ENCODE measurements at regions not wholly inside any gene's neighbourhood (a gene's known extent, or its start where the extent isn't known, plus 50 kb on each side); places are given as distances from the start of the nearest gene placed in this dataset.

- DNase-seq (no peak), ATAC-seq (no peak)
- no peak overlapping the region for H3K27ac ChIP-seq
- H3K9me3 ChIP-seq, result no peaks in the 10 kb centered on the region
- no peak overlapping the region for H3K4me3 ChIP-seq
- intact Hi-C loops (cut with DNase I), result loop anchor here (5.0 kb wide), 1 partner anchor 868 kb away; no protein-coding TSS in a partner anchor
- no peaks in the 10 kb centered on the region for H3K27me3 ChIP-seq (ENCODE audit: low read depth)
- TF ChIP-seq, protein P1, sequence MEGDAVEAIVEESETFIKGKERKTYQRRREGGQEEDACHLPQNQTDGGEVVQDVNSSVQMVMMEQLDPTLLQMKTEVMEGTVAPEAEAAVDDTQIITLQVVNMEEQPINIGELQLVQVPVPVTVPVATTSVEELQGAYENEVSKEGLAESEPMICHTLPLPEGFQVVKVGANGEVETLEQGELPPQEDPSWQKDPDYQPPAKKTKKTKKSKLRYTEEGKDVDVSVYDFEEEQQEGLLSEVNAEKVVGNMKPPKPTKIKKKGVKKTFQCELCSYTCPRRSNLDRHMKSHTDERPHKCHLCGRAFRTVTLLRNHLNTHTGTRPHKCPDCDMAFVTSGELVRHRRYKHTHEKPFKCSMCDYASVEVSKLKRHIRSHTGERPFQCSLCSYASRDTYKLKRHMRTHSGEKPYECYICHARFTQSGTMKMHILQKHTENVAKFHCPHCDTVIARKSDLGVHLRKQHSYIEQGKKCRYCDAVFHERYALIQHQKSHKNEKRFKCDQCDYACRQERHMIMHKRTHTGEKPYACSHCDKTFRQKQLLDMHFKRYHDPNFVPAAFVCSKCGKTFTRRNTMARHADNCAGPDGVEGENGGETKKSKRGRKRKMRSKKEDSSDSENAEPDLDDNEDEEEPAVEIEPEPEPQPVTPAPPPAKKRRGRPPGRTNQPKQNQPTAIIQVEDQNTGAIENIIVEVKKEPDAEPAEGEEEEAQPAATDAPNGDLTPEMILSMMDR (IDR thresholded peaks at IDR 0.05), result no peak
- H3K4me1 ChIP-seq, result no peaks in the 10 kb centered on the region
- no peaks in the 10 kb centered on the region for H3K36me3 ChIP-seq
Observed at GRCh38 chr7:112554591-112554990, 73.8 kb downstream of the LSMEM1 start.

DNA sequence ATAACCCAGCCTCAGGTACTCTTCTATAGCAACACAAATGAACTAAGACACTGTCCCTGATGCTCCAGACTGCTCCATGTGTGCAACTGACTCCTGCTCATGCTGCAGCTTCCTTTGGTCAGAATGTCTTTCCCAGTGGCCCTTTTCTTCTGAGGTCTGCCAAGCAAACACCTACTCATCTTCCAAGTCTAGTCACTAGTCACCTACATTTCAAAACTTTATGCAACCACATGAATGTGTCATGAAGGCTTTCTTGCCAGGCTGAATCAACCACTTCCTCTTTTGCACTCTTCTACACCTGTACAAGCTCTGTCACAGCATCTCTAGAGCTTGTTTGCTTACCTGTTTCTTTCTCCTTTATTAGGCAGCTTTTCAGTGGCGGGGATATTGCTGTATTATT, 75.8 kb downstream of the LSMEM1 start:
- TF ChIP-seq, protein P1 (IDR thresholded peaks at IDR 0.05), result no peak
- intact Hi-C loops (cut with DNase I), result no loop called here
- no peak for ATAC-seq

DNA sequence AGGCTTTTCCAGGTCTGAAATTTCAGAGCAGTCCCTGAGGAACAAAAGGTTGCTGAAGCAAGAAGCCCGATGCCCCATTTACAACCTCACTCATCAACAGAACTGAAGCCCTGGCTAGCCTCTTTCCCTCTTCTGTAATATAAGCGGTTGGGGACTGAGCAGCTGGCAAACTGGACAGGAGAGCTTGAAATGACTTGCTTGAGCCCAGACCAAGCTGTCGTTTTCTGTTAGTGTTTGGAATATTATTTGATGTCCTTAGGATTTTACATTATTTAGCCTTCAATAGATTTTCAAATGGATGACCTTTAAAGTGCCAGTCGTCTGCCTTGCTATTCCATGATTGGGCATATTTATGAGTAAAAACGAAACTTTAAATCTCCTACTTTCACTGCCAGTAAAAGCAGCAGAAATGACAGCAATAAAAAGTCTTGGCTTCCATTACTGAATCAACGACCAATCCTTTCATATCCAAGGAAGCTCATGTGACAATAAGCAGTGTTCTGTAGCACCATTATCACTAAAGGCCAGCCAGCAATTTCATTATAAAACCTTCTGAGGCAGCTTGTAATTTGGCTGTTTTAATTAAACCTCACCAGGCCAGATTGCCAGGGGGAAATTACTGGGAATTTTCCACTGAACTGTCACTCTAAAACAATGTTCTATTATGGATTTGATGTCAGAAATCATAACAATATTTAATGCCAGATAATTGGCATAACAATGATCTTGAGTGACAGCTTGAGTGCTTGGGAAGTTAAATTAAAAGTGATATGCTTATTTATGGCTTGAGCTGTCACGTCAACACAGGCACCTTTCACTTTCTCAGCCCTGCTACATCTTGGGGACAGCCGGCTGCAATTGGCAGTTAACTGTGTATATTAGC, 85.9 kb downstream of the LSMEM1 start:
- ATAC-seq (no peak), DNase-seq (no peak)
- intact Hi-C loops (cut with DNase I), result no loop called here
- H3K27ac ChIP-seq, result no peak overlapping the region
- TF ChIP-seq, protein P1 (IDR thresholded peaks at IDR 0.05), result no peak
- no peaks in the 10 kb centered on the region for H3K9me3 ChIP-seq
- no peaks in the 10 kb centered on the region for H3K4me1 ChIP-seq
- no peaks in the 10 kb centered on the region for H3K36me3 ChIP-seq
- no peak overlapping the region for H3K4me3 ChIP-seq
- H3K27me3 ChIP-seq (ENCODE audit: low read depth), result no peaks in the 10 kb centered on the region

More for the DNA sequence above, 75.8 kb downstream of the LSMEM1 start:
- Histone ChIP-seq H3K4me1 (no peaks in the 10 kb centered on the region), H3K27me3 (ENCODE audit: low read depth) (no peaks in the 10 kb centered on the region), H3K4me3 (no peak overlapping the region), H3K36me3 (no peaks in the 10 kb centered on the region), H3K9me3 (no peaks in the 10 kb centered on the region), H3K27ac (no peak overlapping the region)
- no peak for DNase-seq

DNA sequence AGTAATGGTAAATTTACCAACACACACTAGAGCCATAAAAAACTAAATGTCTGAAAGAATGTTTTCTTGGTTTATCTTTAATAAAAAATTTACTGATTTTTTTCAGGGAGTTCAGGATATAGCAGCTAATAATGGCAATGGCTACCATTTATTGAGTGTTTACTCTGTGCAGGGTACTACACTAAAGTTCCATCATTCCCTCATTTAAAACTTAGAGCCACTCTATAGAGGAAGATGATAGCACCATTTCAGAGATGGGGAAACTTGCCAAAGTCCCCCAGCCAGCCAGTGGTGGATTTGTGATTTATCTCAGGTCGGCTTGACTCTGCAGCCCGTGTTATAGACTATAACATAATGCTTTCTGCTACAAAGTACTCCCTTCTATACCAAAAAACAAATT, 86.6 kb downstream of the LSMEM1 start:
- Histone ChIP-seq H3K9me3 (no peaks in the 10 kb centered on the region), H3K36me3 (no peaks in the 10 kb centered on the region), H3K4me3 (no peak overlapping the region), H3K27me3 (ENCODE audit: low read depth) (no peaks in the 10 kb centered on the region), H3K27ac (no peak overlapping the region), H3K4me1 (no peaks in the 10 kb centered on the region)
- no peak for DNase-seq
- TF ChIP-seq, protein P1 (IDR thresholded peaks at IDR 0.05), result no peak
- intact Hi-C loops (cut with DNase I), result no loop called here
- ATAC-seq, result no peak

DNA sequence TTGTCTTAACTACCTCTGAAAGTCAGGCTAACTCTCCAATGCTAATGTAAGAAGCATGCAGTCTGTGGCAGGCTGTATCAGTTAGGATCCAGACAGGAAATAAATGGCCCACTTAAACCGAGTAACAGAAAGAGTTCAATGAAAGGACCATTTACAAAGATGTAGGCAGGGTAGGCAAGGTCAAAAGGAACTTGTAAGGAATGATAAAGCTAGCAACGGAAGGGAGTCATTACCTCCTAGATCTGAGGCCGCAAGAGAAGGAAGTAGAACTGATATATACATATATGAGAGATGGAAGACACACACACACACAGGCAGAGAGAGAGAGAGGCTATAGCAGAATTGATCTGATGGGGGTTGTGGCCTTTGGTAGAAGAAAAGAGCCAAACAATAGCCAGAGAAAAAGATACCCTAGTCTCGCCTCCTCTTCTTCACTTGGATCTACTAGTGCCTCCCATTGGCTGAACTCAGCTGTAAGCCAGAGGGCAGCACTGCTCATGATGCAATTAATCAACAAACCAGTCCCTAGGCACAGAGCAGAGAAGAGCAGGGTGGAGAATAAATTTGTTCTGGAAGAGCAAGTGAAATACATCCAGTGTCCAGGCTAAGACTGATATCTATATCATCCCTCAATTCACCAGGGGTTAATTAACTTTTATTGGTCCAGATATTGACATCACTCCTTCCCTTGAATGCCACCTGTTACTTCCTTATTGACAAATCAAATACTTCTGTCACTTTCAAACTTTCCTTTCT, 91.2 kb downstream of the LSMEM1 start:
- Histone ChIP-seq H3K27ac (no peak overlapping the region), H3K27me3 (ENCODE audit: low read depth) (no peaks in the 10 kb centered on the region), H3K9me3 (no peaks in the 10 kb centered on the region), H3K4me3 (no peak overlapping the region), H3K36me3 (no peaks in the 10 kb centered on the region), H3K4me1 (no peaks in the 10 kb centered on the region)
- ATAC-seq, result no peak
- no peak for DNase-seq
- TF ChIP-seq, protein P1 (IDR thresholded peaks at IDR 0.05), result no peak
- intact Hi-C loops (cut with DNase I), result no loop called here

All from lower lobe of right lung (tissue), 2 donors.